ENCODE measurements at regions not wholly inside any gene's neighbourhood (a gene's known extent, or its start where the extent isn't known, plus 50 kb on each side); places are given as distances from the start of the nearest gene placed in this dataset.
"Not testable (repeated sequence)": the region's sequence is repeated elsewhere in the genome, so short reads cannot be mapped to it uniquely, and the experiment has no call there.

- not testable (repeated sequence) for DNase-seq
Measured at GRCh38 chr12:14032191-14032590, 50.8 kb upstream of the GRIN2B start.

DNA sequence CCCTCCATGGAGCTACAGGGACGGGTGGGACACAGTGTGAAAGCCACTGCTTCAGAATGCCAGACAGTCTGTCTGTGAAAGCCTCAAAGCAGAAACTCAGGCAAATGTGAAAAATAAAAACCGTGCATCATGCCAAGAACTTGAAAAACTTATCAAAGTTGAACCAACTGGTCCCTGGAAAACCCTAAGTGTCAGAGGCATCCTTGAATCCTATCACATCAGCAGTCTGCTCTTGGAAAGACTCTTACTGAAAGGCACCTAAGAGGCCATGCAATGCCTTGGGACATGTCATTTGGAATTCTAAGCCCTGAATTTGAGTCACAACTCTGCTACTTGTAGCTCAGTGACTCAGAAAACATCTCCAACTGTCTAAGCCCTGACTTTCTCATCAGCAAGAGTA, 62.4 kb upstream of the GRIN2B start:
- DNase-seq = no peak

GRCh38 chr12:14048941-14049545, 67.6 kb upstream of the GRIN2B start:
- DNase-seq = no peak

DNA sequence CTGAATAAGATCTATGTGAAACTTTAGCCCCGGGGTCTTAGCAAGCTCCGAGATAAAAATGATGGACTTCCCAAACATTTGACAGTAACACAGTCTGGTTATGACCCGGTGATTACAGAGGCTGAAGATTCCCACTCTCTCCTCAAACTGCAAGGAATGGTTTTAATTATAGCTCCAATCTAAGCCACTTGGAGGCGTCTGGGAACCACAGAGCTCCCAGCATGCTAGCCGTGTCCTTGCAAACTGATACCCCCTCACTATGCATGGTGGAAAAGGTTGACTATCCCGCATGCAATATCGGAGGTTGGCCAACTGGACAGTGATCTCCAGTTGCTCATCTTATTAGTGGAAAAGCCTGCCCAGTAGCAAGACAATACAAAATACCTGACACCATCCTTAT, 76.5 kb upstream of the GRIN2B start:
- no peak for DNase-seq

DNA sequence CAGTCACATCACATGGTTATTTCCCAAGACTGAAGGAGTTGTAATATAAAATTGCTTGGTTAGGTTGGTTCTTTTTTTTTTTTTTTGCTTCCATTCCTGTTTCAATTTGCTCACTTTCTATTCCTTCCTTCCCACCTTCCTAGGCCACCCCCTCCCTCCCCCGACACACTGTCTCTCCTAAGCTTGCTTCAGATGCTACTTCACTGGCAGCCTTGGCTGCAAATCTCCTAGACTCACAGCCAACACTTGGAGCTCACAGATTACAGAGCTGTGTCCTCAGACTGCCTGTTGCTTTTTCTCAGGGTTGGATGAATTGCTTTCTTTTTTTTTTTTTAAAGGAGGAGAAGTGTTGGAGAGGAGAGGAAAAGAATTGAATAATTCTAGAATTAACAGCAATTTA, 77.3 kb upstream of the GRIN2B start:
- no peak for DNase-seq

GRCh38 chr12:14059548-14059947, 78.1 kb upstream of the GRIN2B start:
- DNase-seq = no peak

GRCh38 chr12:14065616-14066015, 84.2 kb upstream of the GRIN2B start:
- DNase-seq = no peak

GRCh38 chr12:14066021-14066420, 84.6 kb upstream of the GRIN2B start:
- DNase-seq = no peak

- DNase-seq = no peak
Measured at GRCh38 chr12:14068961-14069360, 87.6 kb upstream of the GRIN2B start.

- DNase-seq = no peak
Measured at GRCh38 chr12:14071833-14072232, 90.4 kb upstream of the GRIN2B start.

DNA sequence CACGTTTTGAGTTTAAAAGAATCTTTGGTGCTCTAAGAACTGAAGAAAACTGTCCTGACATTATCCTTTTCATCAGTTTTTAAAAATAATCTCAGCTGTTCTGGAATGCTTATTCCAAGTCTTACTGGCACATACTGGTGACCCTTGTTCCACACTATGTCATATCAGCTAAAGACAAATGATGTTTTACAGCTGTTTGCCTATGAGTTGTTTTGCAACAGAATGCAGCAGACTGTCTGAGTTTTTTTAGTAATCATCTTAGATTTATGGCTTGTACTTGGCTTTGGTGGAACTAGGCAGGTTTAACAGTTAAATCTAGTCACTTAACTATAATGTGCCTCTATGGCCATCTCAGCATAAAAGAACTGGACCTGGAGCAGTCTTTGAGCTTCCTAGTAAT, 91.6 kb upstream of the GRIN2B start:
- DNase-seq = no peak

DNA sequence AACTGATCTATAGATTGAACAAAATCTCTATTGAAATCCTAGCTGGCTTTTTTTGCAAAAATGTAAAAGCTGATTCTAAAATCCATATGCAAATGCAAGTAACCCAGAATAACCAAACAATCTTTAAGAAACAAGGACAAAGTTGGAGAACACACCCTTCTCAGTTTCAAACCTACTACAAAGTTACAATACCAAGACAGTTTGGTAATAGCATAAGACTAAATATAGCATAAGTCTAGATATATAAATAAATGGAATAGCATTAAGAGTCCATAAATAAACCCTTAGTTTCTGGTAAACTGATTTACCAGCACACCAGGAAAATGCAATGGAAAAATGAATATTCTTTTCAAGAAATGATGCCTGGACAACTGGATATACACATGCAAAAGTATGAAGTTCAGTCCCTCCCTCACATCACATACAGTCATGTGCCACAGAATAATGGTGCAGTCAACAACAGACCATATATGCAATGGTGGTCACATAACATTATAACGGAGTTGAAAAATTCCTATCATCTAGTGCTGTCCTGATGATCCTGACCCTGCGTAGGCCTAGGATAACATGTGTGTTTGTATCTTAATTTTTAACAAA, 94.5 kb upstream of the GRIN2B start:
- DNase-seq = no peak

DNA sequence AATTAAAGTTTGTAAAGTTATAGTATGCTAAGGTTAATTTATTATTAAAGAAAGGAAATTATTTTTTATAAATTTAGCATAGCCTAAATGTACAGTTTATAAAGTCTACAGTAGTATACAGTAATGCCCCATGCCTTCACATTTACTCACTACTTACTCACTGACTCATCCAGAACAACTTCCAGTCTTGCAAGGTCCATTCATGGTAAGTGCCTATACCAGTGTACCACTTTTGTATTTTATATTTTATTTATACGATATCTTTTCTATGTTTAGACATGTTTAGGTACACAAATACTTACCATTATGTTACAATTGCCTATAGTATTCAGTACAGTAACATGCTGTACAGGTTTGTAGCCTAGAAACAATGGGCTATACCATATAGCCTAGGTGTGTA, 95.1 kb upstream of the GRIN2B start:
- no peak for DNase-seq

DNA sequence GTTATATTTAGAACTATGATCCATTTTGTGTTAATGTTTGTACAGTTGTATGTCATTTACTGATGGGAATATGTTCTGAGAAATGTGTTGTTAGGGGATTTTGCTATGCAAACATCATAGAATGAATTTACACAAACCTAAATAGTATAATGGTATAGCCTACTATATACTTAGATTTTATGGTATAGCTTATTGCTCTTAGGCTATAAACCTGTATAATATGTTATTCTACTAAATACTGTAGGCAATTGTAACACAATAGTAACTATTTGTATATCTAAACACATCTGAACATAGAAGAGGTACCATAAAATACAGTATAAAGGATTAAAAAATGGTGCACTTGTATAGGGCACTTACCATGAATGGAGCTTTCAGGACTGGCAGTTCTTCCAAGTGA, 105.4 kb upstream of the GRIN2B start:
- no peak for DNase-seq

DNA sequence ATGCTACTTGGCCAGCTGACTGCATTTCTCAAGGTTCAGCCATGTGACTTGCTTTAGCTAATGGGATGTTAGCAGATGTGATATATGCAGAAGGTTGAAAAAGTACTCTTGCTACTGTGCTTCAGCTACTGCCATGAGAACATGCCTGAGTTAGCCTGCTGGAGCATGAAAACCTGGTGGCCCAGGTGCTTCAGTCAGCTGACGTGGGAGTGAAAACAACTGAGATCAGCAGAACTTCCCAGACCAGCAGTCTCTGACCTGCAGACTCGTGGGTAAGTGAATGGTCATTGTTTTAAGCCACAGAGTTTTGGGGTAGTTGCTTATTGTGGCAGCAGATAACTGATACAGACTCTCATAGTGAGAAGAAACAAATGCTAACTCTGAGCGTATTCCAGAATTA, 118.6 kb upstream of the GRIN2B start:
- no peak for DNase-seq

- DNase-seq = not testable (repeated sequence)
Measured at GRCh38 chr12:14101556-14101955, 120.2 kb upstream of the GRIN2B start.

DNA sequence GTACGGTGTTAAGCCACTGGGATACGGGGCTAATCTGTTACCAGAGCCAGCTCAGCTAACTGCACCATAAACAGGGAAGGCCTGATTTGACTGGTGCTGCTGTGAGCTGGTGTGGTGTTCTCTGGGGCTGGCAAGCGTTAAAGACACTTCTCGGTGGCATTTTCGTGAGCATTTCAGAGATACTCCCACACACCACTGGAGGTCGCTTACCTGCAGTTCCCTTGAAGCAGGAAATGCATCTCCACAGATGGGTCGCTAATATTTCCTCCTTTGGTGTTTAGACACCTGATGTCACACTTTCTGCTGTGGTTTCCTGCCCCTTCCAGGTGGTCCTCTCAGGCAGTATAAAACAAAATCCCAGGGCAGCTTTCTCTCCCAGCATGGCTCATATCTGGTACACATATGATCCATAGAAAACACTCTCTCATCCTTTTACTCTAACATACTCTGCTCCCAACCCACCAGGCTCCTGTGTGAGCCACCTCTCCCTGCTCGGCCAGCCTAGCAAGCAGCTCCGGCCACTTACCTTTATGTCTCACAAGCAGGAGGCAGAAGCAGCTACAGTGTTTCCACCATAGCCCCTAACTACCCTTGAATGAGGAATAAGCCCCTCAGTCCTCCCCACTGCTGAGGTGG, 129.9 kb upstream of the GRIN2B start:
- DNase-seq = no peak

- no peak for DNase-seq
Measured at GRCh38 chr12:14113031-14113430, 131.6 kb upstream of the GRIN2B start.

DNA sequence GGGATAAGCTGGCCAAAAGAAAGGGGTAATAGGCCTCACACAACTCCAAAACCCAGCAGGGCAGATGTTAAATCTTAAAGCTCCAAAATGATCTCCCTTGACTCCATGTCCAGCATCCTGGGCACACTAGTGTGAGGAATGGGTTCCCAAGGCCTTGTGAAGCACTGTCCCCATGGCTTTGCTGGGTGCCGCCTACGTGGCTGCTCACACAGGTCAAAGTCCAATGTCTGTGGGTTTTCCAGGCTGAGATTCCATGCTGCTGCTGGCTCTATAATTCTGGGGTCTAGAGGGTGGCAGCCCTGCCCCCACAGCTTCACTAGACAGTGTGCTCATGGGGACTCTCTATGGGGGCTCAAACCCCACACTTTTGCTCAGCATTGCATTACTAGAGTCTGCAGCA, 145.3 kb upstream of the GRIN2B start:
- no peak for DNase-seq

DNA sequence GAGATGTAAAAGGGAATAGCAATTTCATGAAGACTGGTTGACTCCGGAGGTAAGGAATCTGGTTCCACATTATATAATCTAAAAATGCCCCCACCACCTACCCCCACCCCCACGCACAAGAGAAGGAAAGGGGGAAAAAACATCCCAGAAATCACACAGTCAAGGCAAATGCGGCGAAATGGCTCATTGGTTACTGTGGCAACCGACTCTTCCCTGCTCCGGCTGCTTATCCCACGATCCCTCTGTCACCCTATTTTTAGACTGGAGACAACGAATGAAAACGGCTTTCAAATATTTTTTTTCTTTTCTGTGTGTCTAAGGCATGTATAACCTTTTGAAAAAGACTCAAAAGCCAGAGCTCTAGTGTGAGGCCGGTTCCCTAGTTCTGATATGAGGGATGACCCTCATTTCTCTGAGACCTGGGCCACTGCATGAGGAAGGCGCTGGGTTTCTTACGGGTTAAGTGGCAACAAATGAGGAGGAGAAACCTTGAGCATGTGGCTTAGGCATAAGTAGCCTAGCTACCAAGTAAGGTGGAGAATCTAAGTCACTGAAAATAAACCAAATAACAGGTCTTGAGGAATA, 148.3 kb upstream of the GRIN2B start:
- DNase-seq = no peak

DNA sequence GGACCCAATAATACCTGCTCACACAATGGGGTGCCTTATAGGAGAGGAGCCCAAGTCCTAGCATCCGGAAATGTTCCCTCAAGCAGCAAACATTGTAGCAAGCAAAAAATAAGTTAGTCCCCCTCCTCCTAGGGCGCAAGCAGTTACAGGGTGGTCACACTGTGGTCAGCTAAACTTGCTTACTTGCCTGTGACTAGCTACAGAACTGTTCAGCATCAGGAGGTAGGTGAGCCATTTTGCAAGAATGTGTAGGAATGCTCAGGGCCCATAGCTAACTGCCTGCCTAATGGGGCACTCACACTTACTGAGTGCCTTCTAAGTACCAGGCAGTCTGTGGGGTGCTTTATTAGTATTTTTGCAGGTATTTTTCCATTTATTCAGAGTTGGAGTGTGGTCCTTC, 154.6 kb upstream of the GRIN2B start:
- DNase-seq = no peak

DNA sequence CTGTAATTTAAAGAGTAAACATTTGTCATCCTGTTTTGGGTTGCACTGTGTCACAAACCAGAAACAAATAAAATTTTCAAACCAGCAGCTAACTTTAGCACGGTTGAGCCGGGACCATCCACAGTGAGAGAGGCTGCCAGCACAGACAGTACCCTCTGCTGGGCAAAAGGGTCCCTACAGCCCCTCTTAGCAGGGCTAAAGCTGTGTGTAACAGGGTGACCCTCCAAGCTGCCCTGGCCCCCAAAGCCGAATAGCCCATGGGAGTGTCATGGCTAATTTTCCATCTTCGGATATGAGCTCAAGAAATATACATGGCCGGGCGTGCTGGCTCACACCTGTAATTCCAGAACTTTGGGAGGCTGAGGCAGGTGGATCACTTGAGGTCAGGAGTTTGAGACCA, 157.1 kb upstream of the GRIN2B start:
- DNase-seq = no peak

DNA sequence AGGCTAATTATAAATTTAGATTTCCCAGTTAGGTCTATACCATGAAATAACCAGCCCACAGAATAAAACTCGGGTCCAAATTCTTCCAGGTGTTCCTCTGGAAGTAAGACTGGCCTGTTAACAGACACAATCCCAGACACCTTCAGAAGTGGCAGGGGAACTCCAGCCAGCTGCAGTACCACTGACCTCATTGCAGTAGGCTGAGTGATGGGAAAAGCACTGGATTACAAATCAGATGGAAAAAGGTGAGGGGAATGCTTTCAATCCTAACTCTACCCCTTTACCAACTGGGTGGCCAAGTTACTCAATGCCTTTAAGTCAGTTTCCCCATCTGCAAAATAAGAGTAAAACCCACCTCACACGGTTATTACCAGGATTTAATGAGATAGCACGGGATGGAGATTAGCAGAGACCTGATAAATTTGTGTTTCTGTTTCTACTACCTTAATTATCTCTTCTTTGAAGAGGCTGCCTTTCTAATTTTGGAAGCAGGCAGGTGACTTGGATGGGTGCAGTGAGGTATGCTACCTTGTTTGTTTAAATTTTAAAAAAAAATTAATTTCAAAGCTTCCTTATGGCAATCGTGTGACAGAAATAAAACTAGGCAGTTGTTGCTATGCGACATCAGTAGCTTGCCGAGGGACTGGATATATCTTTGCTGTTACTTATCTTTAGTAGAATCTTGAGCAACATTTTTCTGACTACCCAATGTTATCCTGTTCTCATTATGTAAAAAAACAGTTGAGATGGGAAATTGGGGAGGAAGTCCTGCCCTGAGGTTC, 167.3 kb upstream of the GRIN2B start:
- no peak for DNase-seq

GRCh38 chr12:14153803-14154202, 172.4 kb upstream of the GRIN2B start:
- no peak for DNase-seq

Measured in 8988T (cell line).